Activated T-cell treated with anti-CD3 and anti-CD28 coated beads, Interleukin-2, amount 50 U/mL, for 72 hours (primary cell): ENCODE measurements at regions not wholly inside any gene's neighbourhood (a gene's known extent, or its start where the extent isn't known, plus 50 kb on each side); places are given as distances from the start of the nearest gene placed in this dataset.

ENCODE experiments used
- ATAC-seq, 2 donors: fragments of 150-1000 bp; cut with Tn5 transposase; replicated peaks in 1 of 2; 2 replicates each; pipeline ENCODE4 v1.10.0; 2021; ENCODE audit warnings: moderate library complexity in 2 of 2, mild to moderate bottlenecking in 1 of 2
- DNase-seq, 2 donors: peaks; one replicate each; pipeline ENCODE4 v3.0.0; 2021 to 2022; ENCODE audit warnings: mixed read lengths in 1 of 2
- H3K27ac Mint-ChIP-seq: one replicate; pipeline ENCODE4 v1.8.0; 2022; ENCODE audit warnings: mild to moderate bottlenecking, moderate library complexity, mixed read lengths
- H3K27me3 Mint-ChIP-seq: one replicate; pipeline ENCODE4 v1.8.0; 2022; ENCODE audit warnings: low read depth, mixed read lengths
- H3K36me3 Mint-ChIP-seq, 2 donors: one replicate each; pipeline ENCODE4 v1.8.0; 2022; ENCODE audit warnings: mixed read lengths in 2 of 2, mild to moderate bottlenecking in 1 of 2; ENCODE audit not compliant: insufficient read depth in 2 of 2
- H3K4me1 Mint-ChIP-seq: one replicate; pipeline ENCODE4 v1.8.0; 2022; ENCODE audit warnings: low read depth, mixed read lengths
- H3K4me3 Mint-ChIP-seq, 2 donors: one replicate each; pipeline ENCODE4 v1.8.0; 2022; ENCODE audit warnings: mild to moderate bottlenecking in 2 of 2, mixed read lengths in 2 of 2, moderate library complexity in 2 of 2
- H3K9me3 Mint-ChIP-seq, 2 donors: one replicate each; pipeline ENCODE4 v1.8.0; 2022; ENCODE audit warnings: mixed read lengths in 2 of 2

- Mint-ChIP-seq H3K27me3 (peaks cover 5% of the 10 kb centered on the region), H3K9me3 (no peaks in the 10 kb centered on the region), H3K27ac (no peak overlapping the region), H3K4me3 (no peak overlapping the region), H3K4me1 (no peaks in the 10 kb centered on the region), H3K36me3 (no peaks in the 10 kb centered on the region)
- no peak for DNase-seq
- ATAC-seq = no peak
These were observed 282.8 kb downstream of the CDH26 start for GRCh38 chr20:60240986-60241385.

- Mint-ChIP-seq H3K36me3 (no peaks in the 10 kb centered on the region), H3K27me3 (peaks cover 5% of the 10 kb centered on the region), H3K9me3 (no peaks in the 10 kb centered on the region), H3K27ac (no peak overlapping the region), H3K4me3 (no peak overlapping the region), H3K4me1 (no peaks in the 10 kb centered on the region)
- no peak for ATAC-seq
- DNase-seq = no peak
These were observed 284.7 kb downstream of the CDH26 start for GRCh38 chr20:60242836-60243505.

- Mint-ChIP-seq H3K27me3 (no peaks in the 10 kb centered on the region), H3K36me3 (no peaks in the 10 kb centered on the region), H3K9me3 (no peaks in the 10 kb centered on the region), H3K27ac (no peak overlapping the region), H3K4me3 (no peak overlapping the region), H3K4me1 (no peaks in the 10 kb centered on the region)
- ATAC-seq (no peak), DNase-seq (no peak)
These were observed 286.3 kb downstream of the CDH26 start for GRCh38 chr20:60244373-60245146.

- Mint-ChIP-seq H3K27ac (no peak overlapping the region), H3K27me3 (no peaks in the 10 kb centered on the region), H3K4me1 (no peaks in the 10 kb centered on the region), H3K4me3 (no peak overlapping the region), H3K36me3 (no peaks in the 10 kb centered on the region), H3K9me3 (no peaks in the 10 kb centered on the region)
- ATAC-seq = no peak
- no peak for DNase-seq
These were observed 288.5 kb downstream of the CDH26 start for GRCh38 chr20:60246751-60247150.

GRCh38 chr20:60249436-60249835, 291.2 kb downstream of the CDH26 start:
- H3K4me3 Mint-ChIP-seq = no peak overlapping the region
- no peaks in the 10 kb centered on the region for H3K9me3 Mint-ChIP-seq
- no peak overlapping the region for H3K27ac Mint-ChIP-seq
- ATAC-seq (no peak), DNase-seq (no peak)
- no peaks in the 10 kb centered on the region for H3K36me3 Mint-ChIP-seq
- no peaks in the 10 kb centered on the region for H3K27me3 Mint-ChIP-seq
- H3K4me1 Mint-ChIP-seq = no peaks in the 10 kb centered on the region

GRCh38 chr20:60250251-60250650, 292.0 kb downstream of the CDH26 start:
- H3K9me3 Mint-ChIP-seq = no peaks in the 10 kb centered on the region
- no peaks in the 10 kb centered on the region for H3K27me3 Mint-ChIP-seq
- no peaks in the 10 kb centered on the region for H3K4me1 Mint-ChIP-seq
- no peak for DNase-seq
- no peaks in the 10 kb centered on the region for H3K36me3 Mint-ChIP-seq
- no peak overlapping the region for H3K4me3 Mint-ChIP-seq
- H3K27ac Mint-ChIP-seq = no peak overlapping the region
- no peak for ATAC-seq

GRCh38 chr20:60252866-60253265, 294.6 kb downstream of the CDH26 start:
- ATAC-seq = no peak
- no peaks in the 10 kb centered on the region for H3K36me3 Mint-ChIP-seq

GRCh38 chr20:60253471-60253870, 295.2 kb downstream of the CDH26 start:
- Mint-ChIP-seq H3K4me1 (no peaks in the 10 kb centered on the region), H3K9me3 (no peaks in the 10 kb centered on the region), H3K36me3 (no peaks in the 10 kb centered on the region), H3K27me3 (no peaks in the 10 kb centered on the region), H3K4me3 (no peak overlapping the region), H3K27ac (no peak overlapping the region)
- no peak for DNase-seq
- no peak for ATAC-seq

More at GRCh38 chr20:60252866-60253265, 294.6 kb downstream of the CDH26 start:
- no peak for DNase-seq
- H3K9me3 Mint-ChIP-seq = no peaks in the 10 kb centered on the region
- H3K27ac Mint-ChIP-seq = no peak overlapping the region
- no peak overlapping the region for H3K4me3 Mint-ChIP-seq
- no peaks in the 10 kb centered on the region for H3K4me1 Mint-ChIP-seq
- H3K27me3 Mint-ChIP-seq = no peaks in the 10 kb centered on the region

- ATAC-seq = no peak
- Mint-ChIP-seq H3K9me3 (no peaks in the 10 kb centered on the region), H3K4me3 (no peak overlapping the region), H3K36me3 (no peaks in the 10 kb centered on the region), H3K27ac (no peak overlapping the region), H3K27me3 (no peaks in the 10 kb centered on the region), H3K4me1 (no peaks in the 10 kb centered on the region)
- no peak for DNase-seq
These were observed 296.7 kb downstream of the CDH26 start for GRCh38 chr20:60254901-60255411.

GRCh38 chr20:60255415-60255814, 297.2 kb downstream of the CDH26 start:
- no peak overlapping the region for H3K4me3 Mint-ChIP-seq
- DNase-seq (no peak), ATAC-seq (no peak)
- no peaks in the 10 kb centered on the region for H3K36me3 Mint-ChIP-seq
- no peaks in the 10 kb centered on the region for H3K4me1 Mint-ChIP-seq
- no peaks in the 10 kb centered on the region for H3K27me3 Mint-ChIP-seq
- no peaks in the 10 kb centered on the region for H3K9me3 Mint-ChIP-seq
- no peak overlapping the region for H3K27ac Mint-ChIP-seq

- H3K9me3 Mint-ChIP-seq = no peaks in the 10 kb centered on the region
- H3K4me1 Mint-ChIP-seq = no peaks in the 10 kb centered on the region
- H3K27me3 Mint-ChIP-seq = no peaks in the 10 kb centered on the region
- H3K4me3 Mint-ChIP-seq = no peak overlapping the region
- no peak overlapping the region for H3K27ac Mint-ChIP-seq
- DNase-seq (no peak), ATAC-seq (no peak)
- no peaks in the 10 kb centered on the region for H3K36me3 Mint-ChIP-seq
These were observed 297.6 kb downstream of the CDH26 start for GRCh38 chr20:60255866-60256265.

GRCh38 chr20:60256811-60257210, 298.6 kb downstream of the CDH26 start:
- no peaks in the 10 kb centered on the region for H3K27me3 Mint-ChIP-seq
- ATAC-seq (no peak), DNase-seq (no peak)
- H3K4me1 Mint-ChIP-seq = no peaks in the 10 kb centered on the region
- H3K9me3 Mint-ChIP-seq = no peaks in the 10 kb centered on the region
- no peak overlapping the region for H3K4me3 Mint-ChIP-seq
- no peaks in the 10 kb centered on the region for H3K36me3 Mint-ChIP-seq
- H3K27ac Mint-ChIP-seq = no peak overlapping the region

GRCh38 chr20:60257671-60258070, 299.4 kb downstream of the CDH26 start:
- Mint-ChIP-seq H3K4me3 (no peak overlapping the region), H3K27ac (no peak overlapping the region), H3K4me1 (no peaks in the 10 kb centered on the region), H3K27me3 (no peaks in the 10 kb centered on the region), H3K9me3 (no peaks in the 10 kb centered on the region), H3K36me3 (no peaks in the 10 kb centered on the region)
- DNase-seq (no peak), ATAC-seq (no peak)
